ENCODE measurements at regions not wholly inside any gene's neighbourhood (a gene's known extent, or its start where the extent isn't known, plus 50 kb on each side); places are given as distances from the start of the nearest gene placed in this dataset.

- Mint-ChIP-seq H3K4me3 (no peak overlapping the region), H3K36me3 (ENCODE audit: low read depth) (no peaks in the 10 kb centered on the region), H3K27me3 (no peaks in the 10 kb centered on the region), H3K27ac (peak overlapping the region; percentile 21), H3K9me3 (no peaks in the 10 kb centered on the region), H3K4me1 (peaks cover 6% of the 10 kb centered on the region)
- no peak for ATAC-seq (replicated peaks)
These were observed 78.8 kb upstream of the WDR26 start for GRCh38 chr1:224513383-224513782.

- peak; percentile 96 for ATAC-seq (replicated peaks)
These were observed 79.2 kb upstream of the WDR26 start for GRCh38 chr1:224513787-224514209.

GRCh38 chr1:224517171-224517570 lies 82.6 kb upstream of the WDR26 start:
- no peaks in the 10 kb centered on the region for H3K27me3 Mint-ChIP-seq
- no peaks in the 10 kb centered on the region for H3K9me3 Mint-ChIP-seq
- ATAC-seq (replicated peaks): no peak

More at GRCh38 chr1:224513787-224514209, 79.2 kb upstream of the WDR26 start:
- Mint-ChIP-seq H3K27me3 (no peaks in the 10 kb centered on the region), H3K36me3 (ENCODE audit: low read depth) (no peaks in the 10 kb centered on the region), H3K27ac (peak overlapping the region; percentile 21), H3K4me1 (peaks cover 6% of the 10 kb centered on the region), H3K4me3 (no peak overlapping the region), H3K9me3 (no peaks in the 10 kb centered on the region)

GRCh38 chr1:224518528-224518927 lies 83.9 kb upstream of the WDR26 start:
- H3K4me1 Mint-ChIP-seq: peaks cover 6% of the 10 kb centered on the region
- no peaks in the 10 kb centered on the region for H3K36me3 Mint-ChIP-seq (ENCODE audit: low read depth)
- H3K27me3 Mint-ChIP-seq: no peaks in the 10 kb centered on the region
- H3K9me3 Mint-ChIP-seq: no peaks in the 10 kb centered on the region
- no peak overlapping the region for H3K4me3 Mint-ChIP-seq
- no peak for ATAC-seq (replicated peaks)
- no peak overlapping the region for H3K27ac Mint-ChIP-seq

More at GRCh38 chr1:224517171-224517570, 82.6 kb upstream of the WDR26 start:
- peaks cover 6% of the 10 kb centered on the region for H3K4me1 Mint-ChIP-seq
- no peak overlapping the region for H3K27ac Mint-ChIP-seq
- no peaks in the 10 kb centered on the region for H3K36me3 Mint-ChIP-seq (ENCODE audit: low read depth)
- H3K4me3 Mint-ChIP-seq: no peak overlapping the region

DNA sequence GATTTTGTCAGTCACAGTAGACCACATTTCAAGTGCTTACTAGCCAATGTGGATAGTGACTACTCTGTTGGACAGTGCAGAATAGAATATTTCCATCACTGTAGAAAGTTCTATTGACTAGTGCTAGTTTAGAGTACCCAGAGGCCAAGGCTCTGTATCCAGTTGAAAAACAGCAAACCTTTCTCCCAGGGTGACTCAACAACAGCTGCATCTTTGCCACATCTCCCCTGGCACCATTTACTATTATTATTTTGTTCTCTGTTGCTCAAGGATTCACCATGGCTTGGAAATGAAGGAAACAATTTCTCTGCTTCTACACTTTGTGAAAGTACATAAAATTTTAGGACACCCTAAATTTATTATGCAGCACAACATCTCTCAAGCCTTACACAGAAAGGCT lies 85.3 kb upstream of the WDR26 start:
- Mint-ChIP-seq H3K27me3 (no peaks in the 10 kb centered on the region), H3K4me1 (no peaks in the 10 kb centered on the region), H3K4me3 (no peak overlapping the region), H3K27ac (no peak overlapping the region), H3K36me3 (ENCODE audit: low read depth) (no peaks in the 10 kb centered on the region), H3K9me3 (no peaks in the 10 kb centered on the region)
- ATAC-seq (replicated peaks): no peak

DNA sequence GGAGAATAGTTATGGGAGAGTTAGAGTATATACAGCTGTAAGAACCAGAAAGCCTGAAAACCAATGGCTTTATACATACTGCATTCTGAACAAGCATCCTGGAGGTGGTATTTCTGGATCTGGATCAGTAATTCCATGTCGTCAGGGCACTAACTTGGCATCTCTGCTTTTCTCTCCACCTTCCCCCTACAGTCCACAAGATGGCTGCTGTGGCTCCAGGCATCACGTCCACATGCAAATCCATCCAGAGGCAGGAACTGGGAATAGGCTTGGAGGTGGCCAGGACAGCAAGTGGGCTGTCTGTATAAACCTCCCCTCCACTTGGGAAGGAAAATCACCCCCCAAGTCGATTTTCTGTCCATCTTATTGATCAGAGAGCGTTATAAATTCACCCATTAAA lies 86.2 kb upstream of the WDR26 start:
- H3K4me1 Mint-ChIP-seq: no peaks in the 10 kb centered on the region
- no peaks in the 10 kb centered on the region for H3K36me3 Mint-ChIP-seq (ENCODE audit: low read depth)
- ATAC-seq (replicated peaks): no peak
- H3K9me3 Mint-ChIP-seq: no peaks in the 10 kb centered on the region
- no peak overlapping the region for H3K4me3 Mint-ChIP-seq
- no peak overlapping the region for H3K27ac Mint-ChIP-seq
- no peaks in the 10 kb centered on the region for H3K27me3 Mint-ChIP-seq

- no peak overlapping the region for H3K4me3 Mint-ChIP-seq
- H3K4me1 Mint-ChIP-seq: no peaks in the 10 kb centered on the region
- no peaks in the 10 kb centered on the region for H3K9me3 Mint-ChIP-seq
These were observed 87.5 kb upstream of the WDR26 start for GRCh38 chr1:224521904-224522734.

DNA sequence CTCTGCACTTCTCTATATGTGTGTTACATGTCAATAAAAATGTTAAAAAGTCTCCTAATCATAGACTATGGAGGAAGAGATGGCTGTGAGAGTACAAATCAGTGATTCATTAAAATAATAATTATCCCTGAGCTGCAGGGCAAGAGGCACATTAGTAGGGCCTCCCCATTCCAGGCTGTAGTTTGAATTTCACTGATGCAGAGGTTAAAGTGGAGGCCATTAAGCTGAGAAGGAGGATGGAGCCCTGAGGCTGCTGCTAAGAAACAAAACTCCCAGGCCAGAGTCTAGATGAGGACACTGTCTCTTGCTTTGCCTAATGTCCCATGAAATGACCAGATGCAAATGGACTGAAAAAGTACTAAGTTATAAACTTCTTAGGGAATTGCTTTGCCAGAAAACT lies 89.1 kb upstream of the WDR26 start:
- H3K4me3 Mint-ChIP-seq: no peak overlapping the region
- no peaks in the 10 kb centered on the region for H3K36me3 Mint-ChIP-seq (ENCODE audit: low read depth)
- ATAC-seq (replicated peaks): no peak
- no peak overlapping the region for H3K27ac Mint-ChIP-seq
- no peaks in the 10 kb centered on the region for H3K4me1 Mint-ChIP-seq
- H3K27me3 Mint-ChIP-seq: no peaks in the 10 kb centered on the region
- H3K9me3 Mint-ChIP-seq: no peaks in the 10 kb centered on the region

More at GRCh38 chr1:224521904-224522734, 87.5 kb upstream of the WDR26 start:
- Mint-ChIP-seq H3K27ac (no peak overlapping the region), H3K27me3 (no peaks in the 10 kb centered on the region), H3K36me3 (ENCODE audit: low read depth) (no peaks in the 10 kb centered on the region)
- no peak for ATAC-seq (replicated peaks)

- H3K4me3 Mint-ChIP-seq: no peak overlapping the region
- no peaks in the 10 kb centered on the region for H3K36me3 Mint-ChIP-seq (ENCODE audit: low read depth)
- ATAC-seq (replicated peaks): no peak
- H3K27ac Mint-ChIP-seq: no peak overlapping the region
- H3K9me3 Mint-ChIP-seq: no peaks in the 10 kb centered on the region
- no peaks in the 10 kb centered on the region for H3K27me3 Mint-ChIP-seq
- H3K4me1 Mint-ChIP-seq: no peaks in the 10 kb centered on the region
These were observed 90.1 kb upstream of the WDR26 start for GRCh38 chr1:224524679-224525078.

- no peak for ATAC-seq (replicated peaks)
- Mint-ChIP-seq H3K9me3 (no peaks in the 10 kb centered on the region), H3K27ac (no peak overlapping the region), H3K36me3 (ENCODE audit: low read depth) (no peaks in the 10 kb centered on the region), H3K4me1 (no peaks in the 10 kb centered on the region), H3K4me3 (no peak overlapping the region), H3K27me3 (no peaks in the 10 kb centered on the region)
These were observed 90.6 kb upstream of the CNIH3 start for GRCh38 chr1:224525411-224526040.

DNA sequence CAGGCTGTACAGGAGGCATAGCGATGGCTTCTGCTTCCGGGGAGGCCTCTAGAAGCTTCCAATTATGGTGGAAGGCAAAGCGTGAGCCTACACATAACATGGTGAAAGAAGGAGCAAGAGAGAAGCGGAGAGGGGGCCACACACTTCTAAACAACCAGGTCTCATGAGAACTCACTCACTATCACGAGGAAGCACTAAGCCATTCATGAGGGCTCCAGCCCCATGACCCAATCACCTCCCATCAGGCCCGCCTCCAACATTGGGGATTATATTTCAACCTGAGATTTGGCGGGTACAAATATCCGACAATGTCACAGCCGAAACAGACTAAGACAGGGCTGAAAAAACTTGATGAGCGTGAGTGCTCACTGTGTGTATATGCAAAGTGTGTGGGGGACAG lies 89.3 kb upstream of the CNIH3 start:
- no peak overlapping the region for H3K4me3 Mint-ChIP-seq
- no peak for ATAC-seq (replicated peaks)
- H3K36me3 Mint-ChIP-seq (ENCODE audit: low read depth): no peaks in the 10 kb centered on the region
- no peaks in the 10 kb centered on the region for H3K4me1 Mint-ChIP-seq
- no peaks in the 10 kb centered on the region for H3K9me3 Mint-ChIP-seq
- H3K27me3 Mint-ChIP-seq: no peaks in the 10 kb centered on the region
- no peak overlapping the region for H3K27ac Mint-ChIP-seq

GRCh38 chr1:224528900-224529299 lies 87.2 kb upstream of the CNIH3 start:
- no peaks in the 10 kb centered on the region for H3K27me3 Mint-ChIP-seq
- no peaks in the 10 kb centered on the region for H3K4me1 Mint-ChIP-seq
- no peaks in the 10 kb centered on the region for H3K9me3 Mint-ChIP-seq
- no peak overlapping the region for H3K27ac Mint-ChIP-seq
- H3K36me3 Mint-ChIP-seq (ENCODE audit: low read depth): no peaks in the 10 kb centered on the region
- ATAC-seq (replicated peaks): no peak
- no peak overlapping the region for H3K4me3 Mint-ChIP-seq

GRCh38 chr1:224529844-224530243 lies 86.3 kb upstream of the CNIH3 start:
- H3K9me3 Mint-ChIP-seq: no peaks in the 10 kb centered on the region
- no peaks in the 10 kb centered on the region for H3K36me3 Mint-ChIP-seq (ENCODE audit: low read depth)
- no peaks in the 10 kb centered on the region for H3K4me1 Mint-ChIP-seq
- H3K27ac Mint-ChIP-seq: no peak overlapping the region
- no peak for ATAC-seq (replicated peaks)
- H3K4me3 Mint-ChIP-seq: no peak overlapping the region
- H3K27me3 Mint-ChIP-seq: no peaks in the 10 kb centered on the region

GRCh38 chr1:224533517-224533916 lies 82.6 kb upstream of the CNIH3 start:
- H3K27me3 Mint-ChIP-seq: no peaks in the 10 kb centered on the region
- no peak for ATAC-seq (replicated peaks)
- H3K36me3 Mint-ChIP-seq (ENCODE audit: low read depth): no peaks in the 10 kb centered on the region
- H3K27ac Mint-ChIP-seq: no peak overlapping the region
- H3K4me3 Mint-ChIP-seq: no peak overlapping the region
- no peaks in the 10 kb centered on the region for H3K4me1 Mint-ChIP-seq
- H3K9me3 Mint-ChIP-seq: no peaks in the 10 kb centered on the region

DNA sequence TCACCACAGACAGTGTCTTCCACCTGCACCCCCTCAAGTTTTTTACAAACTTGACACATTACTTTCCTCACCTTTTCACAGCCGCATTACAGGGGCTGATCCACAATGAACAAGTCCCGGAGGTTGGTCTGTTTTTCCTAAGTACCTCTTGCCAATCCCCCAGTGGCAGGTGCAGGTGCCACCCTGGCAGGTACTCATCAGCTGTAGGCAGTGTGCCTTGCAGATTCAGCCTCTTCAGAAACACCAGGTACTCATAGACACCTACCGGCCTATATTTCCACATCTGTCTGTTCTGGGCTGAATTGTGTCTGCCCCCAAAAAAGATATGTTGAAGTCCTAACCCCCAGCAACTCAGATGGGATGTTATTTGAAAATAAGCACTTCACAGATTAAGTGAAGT lies 81.4 kb upstream of the CNIH3 start:
- Mint-ChIP-seq H3K4me3 (no peak overlapping the region), H3K4me1 (no peaks in the 10 kb centered on the region), H3K27ac (no peak overlapping the region), H3K36me3 (ENCODE audit: low read depth) (no peaks in the 10 kb centered on the region), H3K27me3 (no peaks in the 10 kb centered on the region), H3K9me3 (no peaks in the 10 kb centered on the region)
- ATAC-seq (replicated peaks): no peak
